Chondrocyte (in vitro differentiated cells): ENCODE measurements at regions not wholly inside any gene's neighbourhood (a gene's known extent, or its start where the extent isn't known, plus 50 kb on each side); places are given as distances from the start of the nearest gene placed in this dataset.

Source experiments
- DNase-seq: peaks from one replicate; pipeline ENCODE4 v3.0.0; 2021; ENCODE audit warnings: mixed read lengths, low spot score
- H3K27ac Mint-ChIP-seq: one replicate; pipeline ENCODE4 v1.8.0; 2021; ENCODE audit warnings: mild to moderate bottlenecking, moderate library complexity, mixed read lengths; ENCODE audit not compliant: unreplicated experiment
- H3K27me3 Mint-ChIP-seq: 2 replicates; pipeline ENCODE4 v1.8.0; 2021; ENCODE audit warnings: low read depth, mixed read lengths
- H3K36me3 Mint-ChIP-seq: 2 replicates; pipeline ENCODE4 v1.8.0; 2021; ENCODE audit warnings: low read depth, mixed read lengths
- H3K4me1 Mint-ChIP-seq: 2 replicates; pipeline ENCODE4 v1.8.0; 2021; ENCODE audit warnings: low read depth, mild to moderate bottlenecking, mixed read lengths
- H3K4me3 Mint-ChIP-seq: one replicate; pipeline ENCODE4 v1.8.0; 2021; ENCODE audit warnings: mild to moderate bottlenecking, moderate library complexity, mixed read lengths; ENCODE audit not compliant: unreplicated experiment
- H3K9me3 Mint-ChIP-seq: 2 replicates; pipeline ENCODE4 v1.8.0; 2021; ENCODE audit warnings: low read depth, mixed read lengths
- CTCF ChIP-seq: fragments of 200-600 bp; sonication (generic); IDR thresholded peaks from 2 replicates; pipeline ENCODE4 v1.5.0; 2021; ENCODE audit warnings: antibody characterized with exemption, mild to moderate bottlenecking, moderate library complexity

- no peak for TF ChIP-seq CTCF
- H3K4me3 Mint-ChIP-seq, result no peak overlapping the region
- H3K4me1 Mint-ChIP-seq, result no peaks in the 10 kb centered on the region
- no peaks in the 10 kb centered on the region for H3K27me3 Mint-ChIP-seq
- no peaks in the 10 kb centered on the region for H3K9me3 Mint-ChIP-seq
- no peaks in the 10 kb centered on the region for H3K36me3 Mint-ChIP-seq
- H3K27ac Mint-ChIP-seq, result no peak overlapping the region
- no peak for DNase-seq
Observed at GRCh38 chr6:91713911-91714310, 1127.0 kb upstream of the MAP3K7 start.

GRCh38 chr6:91711518-91711917 lies 1124.6 kb upstream of the MAP3K7 start:
- H3K9me3 Mint-ChIP-seq, result no peaks in the 10 kb centered on the region
- no peaks in the 10 kb centered on the region for H3K4me1 Mint-ChIP-seq
- no peak for DNase-seq
- no peaks in the 10 kb centered on the region for H3K27me3 Mint-ChIP-seq
- no peak overlapping the region for H3K4me3 Mint-ChIP-seq
- TF ChIP-seq CTCF, result no peak
- no peaks in the 10 kb centered on the region for H3K36me3 Mint-ChIP-seq
- H3K27ac Mint-ChIP-seq, result no peak overlapping the region

GRCh38 chr6:91710342-91710741 lies 1123.5 kb upstream of the MAP3K7 start:
- no peaks in the 10 kb centered on the region for H3K27me3 Mint-ChIP-seq
- TF ChIP-seq CTCF, result no peak
- no peak overlapping the region for H3K4me3 Mint-ChIP-seq
- DNase-seq, result no peak
- no peaks in the 10 kb centered on the region for H3K4me1 Mint-ChIP-seq
- H3K36me3 Mint-ChIP-seq, result no peaks in the 10 kb centered on the region
- H3K9me3 Mint-ChIP-seq, result no peaks in the 10 kb centered on the region
- H3K27ac Mint-ChIP-seq, result no peak overlapping the region

GRCh38 chr6:91708534-91708933 lies 1121.7 kb upstream of the MAP3K7 start:
- DNase-seq, result no peak
- no peaks in the 10 kb centered on the region for H3K36me3 Mint-ChIP-seq
- H3K9me3 Mint-ChIP-seq, result no peaks in the 10 kb centered on the region
- H3K27ac Mint-ChIP-seq, result no peak overlapping the region
- no peak overlapping the region for H3K4me3 Mint-ChIP-seq
- no peak for TF ChIP-seq CTCF
- no peaks in the 10 kb centered on the region for H3K27me3 Mint-ChIP-seq
- peaks cover 16% of the 10 kb centered on the region for H3K4me1 Mint-ChIP-seq

- Mint-ChIP-seq H3K27ac (no peak overlapping the region), H3K9me3 (no peaks in the 10 kb centered on the region), H3K4me3 (no peak overlapping the region), H3K4me1 (peaks cover 23% of the 10 kb centered on the region), H3K27me3 (no peaks in the 10 kb centered on the region), H3K36me3 (no peaks in the 10 kb centered on the region)
- no peak for TF ChIP-seq CTCF
- DNase-seq, result no peak
Observed at GRCh38 chr6:91705646-91706045, 1118.8 kb upstream of the MAP3K7 start.
